PC-3 (cell line): ENCODE measurements at regions not wholly inside any gene's neighbourhood (a gene's known extent, or its start where the extent isn't known, plus 50 kb on each side); places are given as distances from the start of the nearest gene placed in this dataset.

Experiments used
- CTCF ChIP-seq: fragments of 300-600 bp; sonication (generic); conservative IDR thresholded peaks from 2 replicates; pipeline ENCODE4 v1.5.1; 2017; ENCODE audit warnings: antibody characterized with exemption, low read depth, mild to moderate bottlenecking, low read length
- EZH2 ChIP-seq: fragments of 300-600 bp; sonication (generic); IDR thresholded peaks from one replicate; pipeline ENCODE4 v1.6.1; 2017; ENCODE audit warnings: antibody characterized with exemption, mild to moderate bottlenecking, low read length; ENCODE audit not compliant: unreplicated experiment

GRCh38 chr4:184282895-184283654 is 65.4 kb upstream of the ENPP6 start:
- no peak for TF ChIP-seq CTCF
- no peak for TF ChIP-seq EZH2
